ENCODE measurements at regions not wholly inside any gene's neighbourhood (a gene's known extent, or its start where the extent isn't known, plus 50 kb on each side); places are given as distances from the start of the nearest gene placed in this dataset.

GRCh38 chr2:163157411-163157810 is 318.8 kb upstream of the KCNH7 start:
- no peak overlapping the region for H3K4me3 ChIP-seq (IDR thresholded peaks at IDR 0.05; ENCODE audit: insufficient read depth, low read depth, low read length)
- TF ChIP-seq, protein P1, sequence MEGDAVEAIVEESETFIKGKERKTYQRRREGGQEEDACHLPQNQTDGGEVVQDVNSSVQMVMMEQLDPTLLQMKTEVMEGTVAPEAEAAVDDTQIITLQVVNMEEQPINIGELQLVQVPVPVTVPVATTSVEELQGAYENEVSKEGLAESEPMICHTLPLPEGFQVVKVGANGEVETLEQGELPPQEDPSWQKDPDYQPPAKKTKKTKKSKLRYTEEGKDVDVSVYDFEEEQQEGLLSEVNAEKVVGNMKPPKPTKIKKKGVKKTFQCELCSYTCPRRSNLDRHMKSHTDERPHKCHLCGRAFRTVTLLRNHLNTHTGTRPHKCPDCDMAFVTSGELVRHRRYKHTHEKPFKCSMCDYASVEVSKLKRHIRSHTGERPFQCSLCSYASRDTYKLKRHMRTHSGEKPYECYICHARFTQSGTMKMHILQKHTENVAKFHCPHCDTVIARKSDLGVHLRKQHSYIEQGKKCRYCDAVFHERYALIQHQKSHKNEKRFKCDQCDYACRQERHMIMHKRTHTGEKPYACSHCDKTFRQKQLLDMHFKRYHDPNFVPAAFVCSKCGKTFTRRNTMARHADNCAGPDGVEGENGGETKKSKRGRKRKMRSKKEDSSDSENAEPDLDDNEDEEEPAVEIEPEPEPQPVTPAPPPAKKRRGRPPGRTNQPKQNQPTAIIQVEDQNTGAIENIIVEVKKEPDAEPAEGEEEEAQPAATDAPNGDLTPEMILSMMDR (conservative IDR thresholded peaks at IDR 0.05; ENCODE audit: low read depth, low read length), result no peak
- H3K9ac ChIP-seq, result no peak overlapping the region
- H4K20me1 ChIP-seq (ENCODE audit: insufficient read depth), result no peaks in the 10 kb centered on the region
- no peaks in the 10 kb centered on the region for H3K4me1 ChIP-seq (ENCODE audit: low read depth, poor library complexity, severe bottlenecking)
- H3K27me3 ChIP-seq (ENCODE audit: insufficient read depth, low read depth), result no peaks in the 10 kb centered on the region
- H3K27ac ChIP-seq, result no peak overlapping the region
- no peaks in the 10 kb centered on the region for H3K79me2 ChIP-seq (ENCODE audit: insufficient read depth, low read depth)
- no peaks in the 10 kb centered on the region for H3K36me3 ChIP-seq (ENCODE audit: insufficient read depth)
- no peak overlapping the region for H3K4me2 ChIP-seq
- no peak overlapping the region for H2AFZ ChIP-seq (ENCODE audit: low read depth)

DNA sequence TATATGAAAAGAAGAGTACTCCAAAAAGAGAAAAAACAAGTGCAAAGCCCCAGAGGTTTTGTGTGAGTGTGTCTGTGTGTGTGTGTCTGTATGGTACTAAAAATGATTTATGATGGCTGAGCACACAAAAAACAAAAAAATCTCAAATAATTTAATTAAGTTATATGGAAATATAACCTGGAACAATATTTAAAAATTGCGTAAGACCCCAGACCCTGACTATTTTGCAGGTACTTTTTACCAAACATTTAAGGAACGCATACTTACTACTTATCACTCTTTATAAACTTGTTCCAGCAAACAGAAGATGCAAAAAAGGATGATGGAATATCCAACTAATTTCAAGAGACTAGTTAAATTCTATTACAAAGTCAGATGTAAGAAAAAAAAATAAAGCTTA is 317.4 kb upstream of the KCNH7 start:
- TF ChIP-seq, protein P1 (conservative IDR thresholded peaks at IDR 0.05; ENCODE audit: low read depth, low read length), result no peak

DNA sequence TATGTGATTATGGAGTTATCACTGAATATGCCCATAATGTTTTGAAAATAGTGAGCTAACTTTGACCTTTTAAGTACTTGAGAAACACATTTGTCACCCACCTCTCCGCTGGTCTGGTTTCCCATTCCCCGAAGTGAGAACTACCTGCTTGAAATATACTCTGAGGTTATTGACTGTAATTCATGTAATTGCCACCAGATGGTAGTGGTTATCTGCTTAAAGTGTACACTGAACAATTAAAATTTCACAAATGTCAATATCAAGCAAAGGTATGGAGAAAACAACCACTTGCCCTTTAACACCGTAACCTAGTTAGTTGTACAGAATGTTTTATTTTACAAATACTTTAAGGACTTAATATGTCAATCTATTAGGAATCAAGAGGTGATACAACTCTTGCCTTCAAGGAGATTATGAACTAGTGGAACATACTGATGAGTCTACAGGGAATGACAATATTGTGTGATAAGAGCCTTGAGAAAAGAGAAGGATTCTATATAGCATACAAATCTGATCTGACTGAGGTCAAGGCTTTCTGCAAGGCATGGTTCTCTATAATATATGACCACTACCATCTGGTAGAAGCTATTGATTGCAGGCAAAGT is 316.8 kb upstream of the KCNH7 start:
- Histone ChIP-seq H3K9ac (no peak overlapping the region), H3K4me2 (no peak overlapping the region), H3K4me3 (IDR thresholded peaks at IDR 0.05; ENCODE audit: insufficient read depth, low read depth, low read length) (no peak overlapping the region), H3K4me1 (ENCODE audit: low read depth, poor library complexity, severe bottlenecking) (no peaks in the 10 kb centered on the region), H3K79me2 (ENCODE audit: insufficient read depth, low read depth) (no peaks in the 10 kb centered on the region), H4K20me1 (ENCODE audit: insufficient read depth) (no peaks in the 10 kb centered on the region), H2AFZ (ENCODE audit: low read depth) (no peak overlapping the region), H3K36me3 (ENCODE audit: insufficient read depth) (no peaks in the 10 kb centered on the region), H3K27me3 (ENCODE audit: insufficient read depth, low read depth) (no peaks in the 10 kb centered on the region), H3K27ac (no peak overlapping the region)
- TF ChIP-seq, protein P1 (conservative IDR thresholded peaks at IDR 0.05; ENCODE audit: low read depth, low read length), result peak; percentile 80

More for the DNA sequence above, 317.4 kb upstream of the KCNH7 start:
- no peaks in the 10 kb centered on the region for H3K4me1 ChIP-seq (ENCODE audit: low read depth, poor library complexity, severe bottlenecking)
- no peaks in the 10 kb centered on the region for H3K36me3 ChIP-seq (ENCODE audit: insufficient read depth)
- H3K4me3 ChIP-seq (IDR thresholded peaks at IDR 0.05; ENCODE audit: insufficient read depth, low read depth, low read length), result no peak overlapping the region
- H3K27ac ChIP-seq, result no peak overlapping the region
- H3K9ac ChIP-seq, result no peak overlapping the region
- no peaks in the 10 kb centered on the region for H3K79me2 ChIP-seq (ENCODE audit: insufficient read depth, low read depth)
- no peak overlapping the region for H3K4me2 ChIP-seq
- no peak overlapping the region for H2AFZ ChIP-seq (ENCODE audit: low read depth)
- no peaks in the 10 kb centered on the region for H3K27me3 ChIP-seq (ENCODE audit: insufficient read depth, low read depth)
- H4K20me1 ChIP-seq (ENCODE audit: insufficient read depth), result no peaks in the 10 kb centered on the region

- Histone ChIP-seq H3K9ac (no peak overlapping the region), H4K20me1 (ENCODE audit: insufficient read depth) (no peaks in the 10 kb centered on the region), H3K27ac (no peak overlapping the region), H3K4me3 (IDR thresholded peaks at IDR 0.05; ENCODE audit: insufficient read depth, low read depth, low read length) (no peak overlapping the region), H3K27me3 (ENCODE audit: insufficient read depth, low read depth) (no peaks in the 10 kb centered on the region), H3K36me3 (ENCODE audit: insufficient read depth) (no peaks in the 10 kb centered on the region), H3K79me2 (ENCODE audit: insufficient read depth, low read depth) (no peaks in the 10 kb centered on the region), H2AFZ (ENCODE audit: low read depth) (no peak overlapping the region), H3K4me1 (ENCODE audit: low read depth, poor library complexity, severe bottlenecking) (no peaks in the 10 kb centered on the region), H3K4me2 (no peak overlapping the region)
- TF ChIP-seq, protein P1 (conservative IDR thresholded peaks at IDR 0.05; ENCODE audit: low read depth, low read length), result no peak
Measured at GRCh38 chr2:163142618-163143017, 304.1 kb upstream of the KCNH7 start.
